ENCODE measurements at regions not wholly inside any gene's neighbourhood (a gene's known extent, or its start where the extent isn't known, plus 50 kb on each side); places are given as distances from the start of the nearest gene placed in this dataset.
"Not testable (repeated sequence)": the region's sequence is repeated elsewhere in the genome, so short reads cannot be mapped to it uniquely, and the experiment has no call there.

DNA sequence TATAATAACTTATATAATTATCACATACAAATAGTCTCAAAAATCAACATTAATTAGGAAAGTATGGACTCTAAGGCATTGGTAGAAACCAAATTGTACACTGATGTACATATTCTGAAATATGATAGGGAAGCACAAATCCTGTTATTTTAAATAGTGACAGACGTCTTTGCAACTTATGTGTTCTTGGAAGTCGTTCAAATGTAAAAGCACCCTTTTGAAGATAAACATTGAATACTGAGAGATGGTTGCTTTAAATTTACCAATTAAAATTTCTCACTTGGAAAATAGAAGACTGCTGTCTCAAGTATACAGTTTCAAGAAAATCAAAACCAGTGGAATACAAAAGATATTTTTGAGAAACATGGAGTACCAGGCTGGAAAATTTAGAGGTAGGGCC lies 457.4 kb upstream of the NUDT12 start:
- H3K4me1 Mint-ChIP-seq: no peaks in the 10 kb centered on the region
- TF ChIP-seq, protein P1, sequence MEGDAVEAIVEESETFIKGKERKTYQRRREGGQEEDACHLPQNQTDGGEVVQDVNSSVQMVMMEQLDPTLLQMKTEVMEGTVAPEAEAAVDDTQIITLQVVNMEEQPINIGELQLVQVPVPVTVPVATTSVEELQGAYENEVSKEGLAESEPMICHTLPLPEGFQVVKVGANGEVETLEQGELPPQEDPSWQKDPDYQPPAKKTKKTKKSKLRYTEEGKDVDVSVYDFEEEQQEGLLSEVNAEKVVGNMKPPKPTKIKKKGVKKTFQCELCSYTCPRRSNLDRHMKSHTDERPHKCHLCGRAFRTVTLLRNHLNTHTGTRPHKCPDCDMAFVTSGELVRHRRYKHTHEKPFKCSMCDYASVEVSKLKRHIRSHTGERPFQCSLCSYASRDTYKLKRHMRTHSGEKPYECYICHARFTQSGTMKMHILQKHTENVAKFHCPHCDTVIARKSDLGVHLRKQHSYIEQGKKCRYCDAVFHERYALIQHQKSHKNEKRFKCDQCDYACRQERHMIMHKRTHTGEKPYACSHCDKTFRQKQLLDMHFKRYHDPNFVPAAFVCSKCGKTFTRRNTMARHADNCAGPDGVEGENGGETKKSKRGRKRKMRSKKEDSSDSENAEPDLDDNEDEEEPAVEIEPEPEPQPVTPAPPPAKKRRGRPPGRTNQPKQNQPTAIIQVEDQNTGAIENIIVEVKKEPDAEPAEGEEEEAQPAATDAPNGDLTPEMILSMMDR (IDR thresholded peaks at IDR 0.05): no peak
- H3K36me3 Mint-ChIP-seq (ENCODE audit: low read depth): peaks cover 13% of the 10 kb centered on the region
- H3K4me3 Mint-ChIP-seq: no peak overlapping the region
- H3K9me3 Mint-ChIP-seq: peaks cover 34% of the 10 kb centered on the region
- peaks cover 4% of the 10 kb centered on the region for H3K27me3 Mint-ChIP-seq (ENCODE audit: low read depth, poor library complexity)
- DNase-seq: no peak
- H3K27ac Mint-ChIP-seq: no peak overlapping the region

GRCh38 chr5:104018299-104018698 lies 455.7 kb upstream of the NUDT12 start:
- no peak for DNase-seq
- Mint-ChIP-seq H3K4me1 (no peaks in the 10 kb centered on the region), H3K36me3 (ENCODE audit: low read depth) (peaks cover 13% of the 10 kb centered on the region), H3K4me3 (no peak overlapping the region), H3K9me3 (peaks cover 34% of the 10 kb centered on the region), H3K27me3 (ENCODE audit: low read depth, poor library complexity) (peaks cover 4% of the 10 kb centered on the region), H3K27ac (no peak overlapping the region)
- TF ChIP-seq, protein P1 (IDR thresholded peaks at IDR 0.05): no peak

GRCh38 chr5:104016646-104017045 lies 454.1 kb upstream of the NUDT12 start:
- peaks cover 4% of the 10 kb centered on the region for H3K27me3 Mint-ChIP-seq (ENCODE audit: low read depth, poor library complexity)
- TF ChIP-seq, protein P1 (IDR thresholded peaks at IDR 0.05): no peak
- DNase-seq: no peak
- peaks cover 13% of the 10 kb centered on the region for H3K36me3 Mint-ChIP-seq (ENCODE audit: low read depth)
- no peak overlapping the region for H3K27ac Mint-ChIP-seq
- H3K9me3 Mint-ChIP-seq: peaks cover 34% of the 10 kb centered on the region
- no peak overlapping the region for H3K4me3 Mint-ChIP-seq
- H3K4me1 Mint-ChIP-seq: no peaks in the 10 kb centered on the region

GRCh38 chr5:104015765-104016164 lies 453.2 kb upstream of the NUDT12 start:
- peaks cover 4% of the 10 kb centered on the region for H3K27me3 Mint-ChIP-seq (ENCODE audit: low read depth, poor library complexity)
- peaks cover 34% of the 10 kb centered on the region for H3K9me3 Mint-ChIP-seq
- no peaks in the 10 kb centered on the region for H3K4me1 Mint-ChIP-seq
- H3K36me3 Mint-ChIP-seq (ENCODE audit: low read depth): peaks cover 13% of the 10 kb centered on the region
- H3K4me3 Mint-ChIP-seq: no peak overlapping the region
- TF ChIP-seq, protein P1 (IDR thresholded peaks at IDR 0.05): no peak
- no peak for DNase-seq
- H3K27ac Mint-ChIP-seq: no peak overlapping the region

GRCh38 chr5:104002783-104003182 lies 440.2 kb upstream of the NUDT12 start:
- H3K36me3 Mint-ChIP-seq (ENCODE audit: low read depth); H3K27ac Mint-ChIP-seq; DNase-seq; H3K9me3 Mint-ChIP-seq; H3K4me3 Mint-ChIP-seq; H3K27me3 Mint-ChIP-seq (ENCODE audit: low read depth, poor library complexity): not testable (repeated sequence)
- peaks cover 14% of the 10 kb centered on the region for H3K4me1 Mint-ChIP-seq

GRCh38 chr5:104001136-104001535 lies 438.5 kb upstream of the NUDT12 start:
- TF ChIP-seq, protein P1 (IDR thresholded peaks at IDR 0.05): no peak

More at GRCh38 chr5:104001136-104001535, 438.5 kb upstream of the NUDT12 start:
- no peaks in the 10 kb centered on the region for H3K27me3 Mint-ChIP-seq (ENCODE audit: low read depth, poor library complexity)
- H3K36me3 Mint-ChIP-seq (ENCODE audit: low read depth): no peaks in the 10 kb centered on the region
- H3K4me3 Mint-ChIP-seq: no peak overlapping the region
- H3K9me3 Mint-ChIP-seq: peaks cover 6% of the 10 kb centered on the region
- DNase-seq: no peak
- no peak overlapping the region for H3K27ac Mint-ChIP-seq
- peaks cover 14% of the 10 kb centered on the region for H3K4me1 Mint-ChIP-seq

Data from nephron progenitor cell (in vitro differentiated cells).